GM23338 (cell line): ENCODE measurements at regions not wholly inside any gene's neighbourhood (a gene's known extent, or its start where the extent isn't known, plus 50 kb on each side); places are given as distances from the start of the nearest gene placed in this dataset.

Source experiments
- CREB1 ChIP-seq: fragments of 250-450 bp; sonication (Bioruptor Pico); IDR thresholded peaks from 2 replicates; pipeline ENCODE4 v1.5.0; 2020; ENCODE audit warnings: low read depth, mild to moderate bottlenecking, moderate library complexity
- EZH2 ChIP-seq: fragments of 200-600 bp; sonication (generic); IDR thresholded peaks from one replicate; pipeline ENCODE4 v1.8.0; 2017; ENCODE audit warnings: antibody characterized with exemption, mild to moderate bottlenecking, low read depth; ENCODE audit not compliant: unreplicated experiment
- EZH2phosphoT487 ChIP-seq: fragments of 200-600 bp; sonication (generic); IDR thresholded peaks from one replicate; pipeline ENCODE4 v1.8.1; 2018; ENCODE audit warnings: antibody characterized with exemption; ENCODE audit not compliant: unreplicated experiment
- JUNB ChIP-seq: IDR thresholded peaks from one replicate; pipeline ENCODE4 v1.6.1; 2016; ENCODE audit warnings: antibody characterized with exemption; ENCODE audit not compliant: unreplicated experiment
- NANOG ChIP-seq: IDR thresholded peaks from 2 replicates; pipeline ENCODE4 v1.6.1; 2016; ENCODE audit warnings: antibody characterized with exemption, borderline replicate concordance
- POLR2AphosphoS5 ChIP-seq: IDR thresholded peaks from 2 replicates; pipeline ENCODE4 v1.6.1; 2016; ENCODE audit warnings: antibody characterized with exemption, low read depth
- STAT1 ChIP-seq: IDR thresholded peaks from one replicate; pipeline ENCODE4 v1.6.1; 2016; ENCODE audit warnings: antibody characterized with exemption; ENCODE audit not compliant: unreplicated experiment
- ZNF114 ChIP-seq: fragments of 250-450 bp; sonication (Bioruptor Pico); IDR thresholded peaks from 2 replicates; pipeline ENCODE4 v1.5.0; 2020; ENCODE audit warnings: mild to moderate bottlenecking, moderate library complexity
- ZNF331 ChIP-seq: fragments of 250-450 bp; sonication (Bioruptor Pico); IDR thresholded peaks from 2 replicates; pipeline ENCODE4 v1.5.0; 2020; ENCODE audit warnings: low read depth, mild to moderate bottlenecking, moderate library complexity
- TF ChIP-seq, protein P1 (sequence below), 2 experiments: fragments of 200-600 bp in 1 of 2; sonication (generic) in 1 of 2; conservative IDR thresholded peaks; 2 replicates each; pipeline versions ENCODE4 v1.5.1 to v1.6.1; 2016 to 2017; ENCODE audit warnings: antibody characterized with exemption in 2 of 2, low read depth in 2 of 2, mild to moderate bottlenecking in 2 of 2, moderate library complexity in 1 of 2
- TF ChIP-seq, protein P2 (sequence below): IDR thresholded peaks from 2 replicates; pipeline ENCODE4 v1.6.1; 2016; ENCODE audit warnings: antibody characterized with exemption
- TF ChIP-seq, protein P3 (sequence below): IDR thresholded peaks from one replicate; pipeline ENCODE4 v1.6.1; 2018; ENCODE audit warnings: antibody characterized with exemption; ENCODE audit not compliant: unreplicated experiment

DNA sequence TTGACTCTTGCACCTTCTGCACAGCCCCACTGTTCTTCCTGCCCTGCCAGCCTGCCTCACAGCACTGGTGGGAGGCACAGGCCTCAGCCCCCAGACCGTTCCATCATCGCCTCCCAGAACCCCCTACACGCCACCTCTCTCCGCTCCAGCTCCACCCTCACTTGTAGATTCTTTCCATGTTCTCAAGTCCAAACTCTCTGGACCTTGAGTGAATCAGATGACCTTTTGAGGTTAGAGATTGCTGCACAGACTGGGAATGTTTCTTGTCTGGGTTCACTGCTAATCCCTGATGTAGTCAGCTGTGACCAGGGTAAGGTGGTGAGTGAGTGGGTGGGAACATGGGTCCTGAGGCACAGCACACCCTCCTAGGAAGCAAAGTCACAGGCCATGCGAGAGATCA, 272.4 kb downstream of the IRF8 start:
- TF ChIP-seq JUNB = no peak
- TF ChIP-seq, protein P1, sequence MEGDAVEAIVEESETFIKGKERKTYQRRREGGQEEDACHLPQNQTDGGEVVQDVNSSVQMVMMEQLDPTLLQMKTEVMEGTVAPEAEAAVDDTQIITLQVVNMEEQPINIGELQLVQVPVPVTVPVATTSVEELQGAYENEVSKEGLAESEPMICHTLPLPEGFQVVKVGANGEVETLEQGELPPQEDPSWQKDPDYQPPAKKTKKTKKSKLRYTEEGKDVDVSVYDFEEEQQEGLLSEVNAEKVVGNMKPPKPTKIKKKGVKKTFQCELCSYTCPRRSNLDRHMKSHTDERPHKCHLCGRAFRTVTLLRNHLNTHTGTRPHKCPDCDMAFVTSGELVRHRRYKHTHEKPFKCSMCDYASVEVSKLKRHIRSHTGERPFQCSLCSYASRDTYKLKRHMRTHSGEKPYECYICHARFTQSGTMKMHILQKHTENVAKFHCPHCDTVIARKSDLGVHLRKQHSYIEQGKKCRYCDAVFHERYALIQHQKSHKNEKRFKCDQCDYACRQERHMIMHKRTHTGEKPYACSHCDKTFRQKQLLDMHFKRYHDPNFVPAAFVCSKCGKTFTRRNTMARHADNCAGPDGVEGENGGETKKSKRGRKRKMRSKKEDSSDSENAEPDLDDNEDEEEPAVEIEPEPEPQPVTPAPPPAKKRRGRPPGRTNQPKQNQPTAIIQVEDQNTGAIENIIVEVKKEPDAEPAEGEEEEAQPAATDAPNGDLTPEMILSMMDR (conservative IDR thresholded peaks at IDR 0.05; ENCODE audit: low read depth in 2 of 2) = no peak
- no peak for TF ChIP-seq EZH2
- TF ChIP-seq POLR2AphosphoS5 = no peak
- no peak for TF ChIP-seq EZH2phosphoT487
- TF ChIP-seq STAT1 = no peak
- TF ChIP-seq, protein P2, sequence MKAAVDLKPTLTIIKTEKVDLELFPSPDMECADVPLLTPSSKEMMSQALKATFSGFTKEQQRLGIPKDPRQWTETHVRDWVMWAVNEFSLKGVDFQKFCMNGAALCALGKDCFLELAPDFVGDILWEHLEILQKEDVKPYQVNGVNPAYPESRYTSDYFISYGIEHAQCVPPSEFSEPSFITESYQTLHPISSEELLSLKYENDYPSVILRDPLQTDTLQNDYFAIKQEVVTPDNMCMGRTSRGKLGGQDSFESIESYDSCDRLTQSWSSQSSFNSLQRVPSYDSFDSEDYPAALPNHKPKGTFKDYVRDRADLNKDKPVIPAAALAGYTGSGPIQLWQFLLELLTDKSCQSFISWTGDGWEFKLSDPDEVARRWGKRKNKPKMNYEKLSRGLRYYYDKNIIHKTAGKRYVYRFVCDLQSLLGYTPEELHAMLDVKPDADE = no peak
- TF ChIP-seq, protein P3, sequence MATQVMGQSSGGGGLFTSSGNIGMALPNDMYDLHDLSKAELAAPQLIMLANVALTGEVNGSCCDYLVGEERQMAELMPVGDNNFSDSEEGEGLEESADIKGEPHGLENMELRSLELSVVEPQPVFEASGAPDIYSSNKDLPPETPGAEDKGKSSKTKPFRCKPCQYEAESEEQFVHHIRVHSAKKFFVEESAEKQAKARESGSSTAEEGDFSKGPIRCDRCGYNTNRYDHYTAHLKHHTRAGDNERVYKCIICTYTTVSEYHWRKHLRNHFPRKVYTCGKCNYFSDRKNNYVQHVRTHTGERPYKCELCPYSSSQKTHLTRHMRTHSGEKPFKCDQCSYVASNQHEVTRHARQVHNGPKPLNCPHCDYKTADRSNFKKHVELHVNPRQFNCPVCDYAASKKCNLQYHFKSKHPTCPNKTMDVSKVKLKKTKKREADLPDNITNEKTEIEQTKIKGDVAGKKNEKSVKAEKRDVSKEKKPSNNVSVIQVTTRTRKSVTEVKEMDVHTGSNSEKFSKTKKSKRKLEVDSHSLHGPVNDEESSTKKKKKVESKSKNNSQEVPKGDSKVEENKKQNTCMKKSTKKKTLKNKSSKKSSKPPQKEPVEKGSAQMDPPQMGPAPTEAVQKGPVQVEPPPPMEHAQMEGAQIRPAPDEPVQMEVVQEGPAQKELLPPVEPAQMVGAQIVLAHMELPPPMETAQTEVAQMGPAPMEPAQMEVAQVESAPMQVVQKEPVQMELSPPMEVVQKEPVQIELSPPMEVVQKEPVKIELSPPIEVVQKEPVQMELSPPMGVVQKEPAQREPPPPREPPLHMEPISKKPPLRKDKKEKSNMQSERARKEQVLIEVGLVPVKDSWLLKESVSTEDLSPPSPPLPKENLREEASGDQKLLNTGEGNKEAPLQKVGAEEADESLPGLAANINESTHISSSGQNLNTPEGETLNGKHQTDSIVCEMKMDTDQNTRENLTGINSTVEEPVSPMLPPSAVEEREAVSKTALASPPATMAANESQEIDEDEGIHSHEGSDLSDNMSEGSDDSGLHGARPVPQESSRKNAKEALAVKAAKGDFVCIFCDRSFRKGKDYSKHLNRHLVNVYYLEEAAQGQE = no peak
- no peak for TF ChIP-seq ZNF331 (CRISPR knock-in tag)
- no peak for TF ChIP-seq CREB1 (CRISPR knock-in tag)
- no peak for TF ChIP-seq ZNF114 (CRISPR knock-in tag)
- TF ChIP-seq NANOG = no peak
